HG02870 (cell line): ENCODE measurements at regions not wholly inside any gene's neighbourhood (a gene's known extent, or its start where the extent isn't known, plus 50 kb on each side); places are given as distances from the start of the nearest gene placed in this dataset.

ENCODE experiments used
- ATAC-seq: cut with Tn5 transposase; IDR thresholded peaks from one replicate; pipeline ENCODE4 v1.9.1; 2021; ENCODE audit warnings: mild to moderate bottlenecking, moderate library complexity; ENCODE audit not compliant: unreplicated experiment

- ATAC-seq = peak; percentile 48
Observed at GRCh38 chr2:59312967-59313940, 1072.1 kb upstream of the FANCL start.

DNA sequence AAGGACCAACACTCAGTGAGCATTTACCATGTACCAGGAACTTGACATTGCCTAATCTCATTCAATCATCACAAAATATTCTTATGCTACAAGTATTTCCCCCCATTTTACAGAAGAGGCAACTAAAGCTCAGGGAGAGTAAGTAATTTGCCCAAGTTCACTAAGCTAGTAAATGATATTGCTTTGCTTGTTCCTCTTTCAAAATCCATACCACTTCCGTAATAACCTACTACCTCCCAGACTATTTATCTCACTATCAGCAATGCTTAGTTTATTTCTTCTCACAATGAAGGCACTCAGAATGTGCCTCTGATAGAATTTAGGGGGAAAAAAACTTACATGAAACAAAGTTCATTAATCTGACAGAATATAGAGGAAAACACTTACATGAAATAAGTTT, 1070.9 kb upstream of the FANCL start:
- no peak for ATAC-seq

DNA sequence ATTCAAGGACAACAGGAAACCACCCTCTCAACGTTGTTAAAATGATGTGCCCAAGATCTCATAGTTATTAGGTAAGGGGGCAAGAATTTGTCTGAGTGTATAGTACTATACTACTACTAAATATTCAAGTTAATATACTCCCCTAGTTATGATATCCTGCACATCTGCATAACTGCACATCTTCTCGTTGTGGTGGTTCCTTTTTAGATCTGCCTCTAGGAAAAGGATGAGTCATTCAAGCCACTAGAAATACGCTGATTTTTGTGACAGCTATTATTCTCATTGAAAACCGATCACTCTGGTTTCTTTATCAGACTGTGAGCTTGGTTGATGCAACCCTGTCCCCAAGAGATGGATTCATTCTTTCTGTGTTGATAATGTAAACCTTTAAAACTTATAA, 1067.0 kb upstream of the FANCL start:
- ATAC-seq = no peak

DNA sequence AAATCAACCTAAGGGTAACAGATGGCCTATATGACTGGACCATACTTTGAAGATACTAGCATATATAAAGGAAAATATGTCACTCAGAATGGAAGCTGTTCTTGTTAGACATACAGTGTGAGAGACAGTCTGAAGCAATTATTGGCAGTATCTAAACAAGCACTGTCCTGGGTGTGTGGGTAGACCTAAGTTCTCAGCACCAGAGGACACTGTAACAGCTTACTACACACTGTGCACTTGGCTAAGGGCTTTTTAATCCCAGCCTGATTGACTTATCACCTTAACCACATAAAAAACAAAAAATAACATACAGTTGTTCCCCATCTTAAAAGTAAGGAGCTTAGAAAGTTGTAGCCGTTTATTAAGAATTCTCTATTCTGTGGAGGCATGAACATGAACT, 1066.1 kb upstream of the FANCL start:
- no peak for ATAC-seq

DNA sequence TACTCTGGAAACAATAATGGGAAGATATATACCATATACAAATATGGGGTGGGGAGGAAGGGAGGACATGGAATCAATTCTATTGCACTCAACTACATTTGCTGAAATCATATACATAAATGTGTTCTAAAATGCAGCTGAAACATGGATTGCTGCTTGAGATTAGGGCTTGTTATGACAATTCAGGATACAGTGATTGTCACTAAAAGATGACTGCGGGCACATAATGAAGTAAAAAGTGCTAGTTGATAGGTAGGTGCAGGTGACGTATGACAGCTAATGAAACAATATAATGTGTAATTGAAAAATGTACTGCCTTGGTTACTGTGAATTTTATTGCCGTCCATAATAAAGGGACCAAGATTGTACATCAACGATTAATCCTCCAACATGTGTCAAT, 1062.1 kb upstream of the FANCL start:
- no peak for ATAC-seq

- no peak for ATAC-seq
Observed at GRCh38 chr2:59302683-59303082, 1061.6 kb upstream of the FANCL start.

DNA sequence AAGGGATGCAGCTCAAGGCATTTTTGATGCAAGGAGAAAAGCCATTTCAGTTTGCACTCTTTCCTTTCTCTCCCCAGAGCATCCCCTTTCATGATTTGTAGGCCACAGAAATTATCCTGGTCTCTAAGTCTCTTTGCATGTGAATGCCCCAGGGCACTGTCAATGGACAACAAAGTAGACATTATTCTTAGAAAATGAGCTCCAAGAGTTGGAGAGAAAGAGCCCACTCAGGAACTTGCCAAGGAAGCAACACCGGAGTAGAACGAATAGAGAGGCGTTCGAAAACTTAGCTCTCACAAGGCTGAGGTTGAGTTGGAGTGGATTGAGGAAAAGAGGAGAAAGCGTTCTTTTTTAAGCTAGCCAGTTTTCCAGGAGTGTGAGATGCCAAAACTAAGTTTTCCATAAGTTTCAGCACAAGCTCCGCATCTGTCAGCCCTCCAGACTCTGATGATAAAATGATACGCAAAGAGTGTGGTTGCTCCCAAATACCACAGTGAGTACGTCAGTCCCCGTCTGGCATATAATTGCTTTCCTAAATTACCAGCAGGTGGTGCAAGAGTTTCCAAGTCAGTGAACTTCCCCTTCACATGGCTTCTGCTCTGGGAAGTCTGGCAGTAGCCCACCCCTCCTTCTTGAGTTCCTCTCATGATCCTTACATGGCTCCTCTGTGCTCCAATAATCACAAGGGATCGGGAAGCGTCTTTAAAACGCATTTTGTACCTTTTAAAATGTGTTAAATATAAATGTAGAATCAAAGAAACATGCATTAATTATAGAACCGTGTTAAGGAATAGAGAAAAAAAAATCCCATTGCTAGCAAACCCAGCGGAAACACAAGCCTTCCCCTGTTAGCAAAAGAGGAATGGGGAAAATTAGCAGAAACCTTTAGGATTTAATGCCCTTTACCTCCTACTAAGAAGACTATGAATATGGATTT, 1060.6 kb upstream of the FANCL start:
- peak; percentile 84 for ATAC-seq

GRCh38 chr2:59297816-59298215, 1056.7 kb upstream of the FANCL start:
- ATAC-seq = no peak

GRCh38 chr2:59296279-59296678, 1055.2 kb upstream of the FANCL start:
- ATAC-seq = no peak

DNA sequence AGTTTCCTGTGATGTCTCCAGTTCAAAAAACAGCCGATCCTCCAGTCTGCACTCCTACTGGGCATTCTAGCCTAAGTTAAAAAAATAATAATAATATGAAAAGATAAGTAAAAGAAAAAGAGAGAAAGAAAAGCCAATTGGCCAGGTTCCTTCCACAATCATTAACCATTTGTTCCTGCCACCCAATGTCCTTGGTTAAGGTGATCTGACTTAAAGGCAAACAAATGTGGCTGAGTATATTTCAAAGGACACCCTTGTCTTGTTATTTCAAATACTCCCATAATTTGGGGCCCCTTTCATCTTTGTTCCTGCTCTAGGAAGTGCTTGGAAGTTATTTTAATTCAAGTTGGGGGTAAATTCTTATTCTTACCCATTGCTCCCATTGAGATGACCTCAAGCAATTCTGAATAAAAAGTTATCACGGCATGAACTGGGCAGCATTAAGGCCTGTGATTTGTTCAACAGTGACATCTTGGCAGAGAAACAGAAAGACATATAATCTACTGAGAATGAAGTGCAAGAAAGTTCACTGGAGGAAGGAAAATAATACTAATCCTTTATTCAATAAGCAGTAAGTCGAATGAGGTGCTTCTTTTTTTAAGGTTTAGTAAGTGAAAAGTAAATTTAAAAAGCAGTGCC, 1054.5 kb upstream of the FANCL start:
- ATAC-seq = no peak

- ATAC-seq = no peak
Observed at GRCh38 chr2:59288771-59289170, 1047.6 kb upstream of the FANCL start.

GRCh38 chr2:59282374-59283057, 1041.4 kb upstream of the FANCL start:
- no peak for ATAC-seq

GRCh38 chr2:59277671-59278070, 1036.5 kb upstream of the FANCL start:
- ATAC-seq = no peak

DNA sequence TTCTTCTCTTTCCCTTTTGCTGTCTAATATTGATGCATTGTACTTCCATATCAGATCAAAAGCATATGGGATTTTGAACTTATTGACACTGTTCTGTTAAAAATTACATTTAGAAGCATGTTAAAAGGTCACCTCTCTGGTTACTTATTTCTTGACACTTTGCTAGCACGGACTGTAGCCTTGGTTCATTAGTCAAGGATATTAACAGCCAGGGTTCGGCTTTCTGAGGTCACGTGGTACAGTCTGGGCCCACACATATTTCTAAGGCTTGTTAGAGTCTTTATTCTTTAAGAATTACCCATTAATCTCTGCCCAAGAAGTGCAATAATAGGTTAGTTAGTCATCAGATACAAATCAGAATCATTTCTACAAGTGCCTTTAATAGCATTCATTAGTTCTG, 1035.8 kb upstream of the FANCL start:
- ATAC-seq = no peak

DNA sequence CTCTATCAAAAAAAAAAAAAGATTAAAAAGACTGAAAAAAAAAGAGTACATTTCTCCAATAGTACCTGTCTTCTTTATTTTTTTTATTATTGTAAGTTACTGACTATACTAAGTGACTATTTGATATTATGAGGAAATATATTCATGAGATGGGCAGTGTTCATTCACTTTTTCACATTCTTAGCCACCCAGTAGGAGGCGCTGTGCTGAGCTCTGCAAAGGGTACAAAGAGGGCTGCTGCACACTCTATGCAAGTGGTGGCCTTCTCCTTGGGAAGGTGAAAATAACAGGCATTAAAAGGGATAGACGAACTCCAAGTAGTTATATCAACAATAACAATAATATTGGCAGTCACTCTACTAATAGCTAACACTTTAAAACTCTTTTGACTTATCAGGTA, 1034.9 kb upstream of the FANCL start:
- ATAC-seq = no peak

DNA sequence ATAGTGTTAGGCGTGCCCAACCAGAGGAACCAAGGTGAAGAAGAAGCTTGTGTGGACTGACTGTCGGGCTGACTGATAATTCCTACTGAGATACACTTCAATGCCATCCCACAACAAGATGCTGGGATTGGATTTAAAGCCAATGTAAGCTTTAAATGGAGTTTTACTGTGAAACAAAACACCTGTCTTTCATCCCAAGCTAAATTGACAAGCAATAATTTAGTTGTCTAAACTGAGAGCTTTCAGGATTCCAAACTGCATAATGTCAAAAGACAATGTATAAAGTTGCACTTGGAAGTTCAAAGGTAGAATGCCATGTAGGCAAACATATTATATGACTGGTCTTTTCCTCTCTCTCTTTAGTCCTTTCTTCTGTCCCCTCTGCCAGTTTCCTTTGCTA, 1025.3 kb upstream of the FANCL start:
- no peak for ATAC-seq

- no peak for ATAC-seq
Observed at GRCh38 chr2:59259913-59260312, 1018.8 kb upstream of the FANCL start.

DNA sequence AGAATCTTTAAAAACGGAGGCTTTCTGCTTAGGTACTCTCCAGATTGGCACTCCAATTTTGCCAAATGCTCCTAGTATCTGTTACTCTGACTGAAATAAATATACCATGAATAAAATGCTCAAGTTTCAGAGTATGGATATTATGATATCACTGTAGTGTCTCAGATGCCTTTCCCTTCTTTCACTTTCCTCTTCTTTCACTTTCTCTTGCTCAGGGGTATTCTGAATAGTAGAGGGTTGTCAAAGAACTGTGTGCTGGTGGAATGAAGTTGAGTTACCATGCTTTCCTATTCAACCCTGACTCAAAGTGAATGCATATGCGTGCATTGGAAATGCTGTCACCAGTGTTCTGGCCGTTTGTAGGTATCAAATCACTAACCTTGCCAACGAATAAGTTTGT, 1015.2 kb upstream of the FANCL start:
- no peak for ATAC-seq

- ATAC-seq = no peak
Observed at GRCh38 chr2:59254279-59254678, 1013.2 kb upstream of the FANCL start.

DNA sequence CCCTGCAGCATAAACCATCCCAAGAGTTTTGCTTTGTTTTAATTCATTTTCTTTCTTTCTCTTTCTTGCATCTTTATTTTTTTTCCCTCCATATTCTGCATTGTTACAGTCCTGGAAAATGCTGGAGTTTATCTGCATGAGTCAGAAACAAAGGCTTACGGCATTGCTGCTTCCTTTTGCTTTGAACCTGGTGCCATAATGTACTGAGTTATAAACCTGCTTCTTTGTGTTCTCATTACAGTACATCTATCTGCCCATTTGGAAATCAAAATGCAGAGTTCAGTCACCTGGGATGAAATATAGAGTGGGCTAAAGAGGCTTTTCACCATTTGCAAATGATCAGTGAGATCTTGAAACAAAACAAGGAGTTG, 1009.2 kb upstream of the FANCL start:
- ATAC-seq = no peak
